HG03095 (cell line): ENCODE measurements at regions not wholly inside any gene's neighbourhood (a gene's known extent, or its start where the extent isn't known, plus 50 kb on each side); places are given as distances from the start of the nearest gene placed in this dataset.
"Not testable (repeated sequence)": the region's sequence is repeated elsewhere in the genome, so short reads cannot be mapped to it uniquely, and the experiment has no call there.

Experiments
- ATAC-seq: cut with Tn5 transposase; IDR thresholded peaks from one replicate; pipeline ENCODE4 v1.9.1; 2021; ENCODE audit warnings: moderate library complexity; ENCODE audit not compliant: unreplicated experiment

DNA sequence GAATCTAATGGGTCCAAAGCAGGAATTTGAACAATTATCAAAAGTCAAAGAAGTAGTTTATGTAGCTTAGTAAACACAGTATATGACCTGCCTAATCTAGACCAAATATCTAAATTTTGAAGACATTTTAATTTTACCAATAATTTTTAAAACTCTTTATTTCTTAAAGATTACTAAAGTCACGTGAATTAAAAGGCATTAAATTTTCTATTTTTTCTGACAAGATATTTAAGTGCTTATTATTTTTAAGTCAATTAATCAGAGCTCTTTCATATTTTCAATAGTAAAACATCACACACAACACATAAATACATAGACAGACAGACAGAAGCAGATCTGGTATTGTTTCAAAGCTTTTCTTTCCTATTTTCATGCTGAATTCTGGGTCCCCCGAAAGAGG lies 89.5 kb downstream of the ZNF467 start:
- no peak for ATAC-seq

DNA sequence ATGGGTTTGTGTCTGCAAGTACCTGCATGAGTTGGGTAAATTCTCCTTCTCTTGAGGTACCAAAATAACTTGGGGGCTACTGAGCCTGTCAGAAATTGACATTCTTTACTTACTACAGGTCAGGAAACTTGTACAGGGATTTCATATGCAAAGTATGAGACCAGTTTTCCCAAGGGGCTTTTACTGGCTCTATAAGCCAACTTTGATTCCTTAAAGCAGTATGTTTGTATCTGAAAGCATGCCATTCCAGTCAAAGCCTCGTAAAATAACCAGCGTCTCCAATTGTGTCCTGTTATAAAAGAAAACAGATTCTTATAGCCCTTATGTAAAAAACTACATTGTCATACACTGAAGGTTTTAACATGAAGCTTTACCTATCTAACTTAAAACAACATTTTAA lies 90.2 kb downstream of the ZNF467 start:
- no peak for ATAC-seq

DNA sequence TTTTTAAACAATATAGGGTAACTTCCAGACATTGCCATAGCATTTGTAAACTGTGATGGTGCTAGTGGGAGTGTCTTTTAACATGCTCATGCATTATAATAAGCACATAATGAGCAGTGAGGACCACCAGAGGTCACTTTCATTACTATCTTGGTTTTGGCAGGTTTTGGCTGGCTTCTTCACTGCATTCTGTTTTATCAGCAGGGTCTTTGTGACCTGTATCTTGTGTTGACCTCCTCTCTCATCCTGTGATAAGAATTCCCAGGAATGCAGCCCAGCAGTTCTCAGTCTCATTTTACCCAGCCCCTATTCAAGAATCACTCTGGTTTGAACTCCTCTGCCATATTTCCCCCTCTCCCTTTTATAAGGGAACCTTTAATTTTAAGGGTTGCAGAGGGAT lies 91.3 kb downstream of the ZNF467 start:
- ATAC-seq = no peak

DNA sequence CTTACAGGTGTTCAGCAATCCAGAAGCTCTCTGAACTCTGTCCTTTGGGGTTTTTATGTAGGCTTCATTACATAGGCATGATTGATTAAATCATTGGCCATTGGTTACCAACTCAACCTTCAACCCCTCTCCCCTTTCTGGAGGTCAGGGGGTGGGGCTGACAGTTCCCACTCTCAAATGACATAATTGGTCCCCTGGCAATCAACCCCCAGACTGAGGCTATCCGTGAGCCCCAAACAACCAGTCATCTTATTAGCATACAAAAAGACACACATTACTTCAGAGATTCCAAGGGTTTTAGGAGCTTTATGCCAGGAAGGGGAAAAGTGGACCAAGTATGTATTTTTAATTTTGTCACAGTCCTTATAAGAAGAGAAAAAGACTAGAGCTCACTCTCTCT lies 92.1 kb downstream of the ZNF467 start:
- ATAC-seq = no peak

DNA sequence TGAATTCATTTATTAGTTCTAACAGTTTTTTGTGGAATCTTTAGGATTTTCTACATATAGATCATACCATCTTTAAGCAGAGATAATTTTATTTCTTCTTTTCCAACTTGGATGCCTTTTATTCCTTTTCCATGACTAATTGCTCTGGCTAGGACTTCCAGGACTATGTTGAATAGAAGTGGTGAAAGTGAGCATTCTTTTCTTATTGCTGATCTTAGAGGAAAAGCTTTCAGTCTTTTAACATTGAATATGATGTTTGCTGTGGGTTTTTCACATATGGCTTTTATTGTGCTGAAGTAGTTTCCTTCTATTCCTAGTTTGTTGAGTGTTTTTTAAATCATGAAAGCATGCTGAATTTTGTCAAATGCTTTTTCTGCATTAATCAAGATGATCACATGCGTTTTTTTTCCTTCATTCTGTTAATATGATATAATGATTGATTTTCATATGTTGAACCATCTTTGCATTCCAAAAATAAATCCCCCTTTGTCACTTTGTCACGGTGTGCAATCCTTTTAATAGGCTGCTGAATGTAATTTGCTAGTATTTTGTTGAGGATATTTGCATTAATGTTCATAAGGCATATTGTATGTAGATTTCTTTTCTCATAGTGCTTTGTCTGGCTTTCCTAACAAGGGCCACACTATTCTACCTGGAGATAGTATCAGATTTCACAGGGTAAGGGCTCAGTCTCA lies 92.9 kb downstream of the ZNF467 start:
- ATAC-seq = no peak

DNA sequence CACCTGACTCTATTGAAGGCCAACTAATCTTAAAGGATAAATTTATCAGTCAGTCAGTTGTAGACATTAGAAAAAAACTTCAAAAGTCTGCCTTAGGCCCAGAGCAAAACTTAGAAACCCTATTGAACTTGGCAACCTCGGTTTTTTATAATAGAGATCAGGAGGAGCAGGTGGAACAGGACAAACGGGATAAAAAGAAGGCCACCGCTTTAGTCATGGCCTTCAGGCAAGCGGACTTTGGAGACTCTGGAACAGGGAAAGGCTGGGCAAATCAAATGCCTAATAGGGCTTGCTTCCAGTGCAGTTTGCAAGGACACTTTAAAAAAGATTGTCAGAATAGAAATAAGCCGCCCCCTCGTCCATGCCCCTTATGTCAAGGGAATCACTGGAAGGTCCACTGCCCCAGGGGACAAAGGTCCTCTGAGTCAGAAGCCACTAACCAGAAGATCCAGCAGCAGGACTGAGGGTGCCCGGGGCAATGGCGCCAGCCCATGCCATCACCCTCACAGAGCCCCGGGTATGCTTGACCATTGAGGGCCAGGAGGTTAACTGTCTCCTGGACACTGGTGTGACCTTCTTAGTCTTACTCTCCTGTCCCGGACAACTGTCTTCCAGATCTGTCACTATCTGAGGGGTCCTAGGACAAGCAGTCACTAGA lies 98.5 kb downstream of the ZNF467 start:
- ATAC-seq = not testable (repeated sequence)

DNA sequence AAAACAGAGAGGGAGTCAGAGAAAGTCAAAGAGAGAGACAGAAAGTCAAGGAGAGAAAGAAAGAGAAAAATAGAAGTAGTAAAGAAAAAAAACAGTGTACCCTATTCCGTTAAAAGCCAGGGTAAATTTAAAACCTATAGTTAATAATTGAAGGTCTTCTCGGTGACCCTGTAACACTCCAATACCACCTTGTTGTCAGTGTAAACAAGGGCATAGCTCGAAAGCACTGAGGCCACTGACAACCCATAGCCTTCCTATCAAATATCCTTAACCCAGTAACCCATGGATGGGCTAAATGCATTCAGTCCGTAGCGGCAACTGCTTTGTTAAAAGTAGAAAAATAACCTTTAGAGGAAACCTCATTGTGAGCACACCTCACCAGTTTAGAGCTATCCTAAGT lies 100.4 kb downstream of the ZNF467 start:
- no peak for ATAC-seq

DNA sequence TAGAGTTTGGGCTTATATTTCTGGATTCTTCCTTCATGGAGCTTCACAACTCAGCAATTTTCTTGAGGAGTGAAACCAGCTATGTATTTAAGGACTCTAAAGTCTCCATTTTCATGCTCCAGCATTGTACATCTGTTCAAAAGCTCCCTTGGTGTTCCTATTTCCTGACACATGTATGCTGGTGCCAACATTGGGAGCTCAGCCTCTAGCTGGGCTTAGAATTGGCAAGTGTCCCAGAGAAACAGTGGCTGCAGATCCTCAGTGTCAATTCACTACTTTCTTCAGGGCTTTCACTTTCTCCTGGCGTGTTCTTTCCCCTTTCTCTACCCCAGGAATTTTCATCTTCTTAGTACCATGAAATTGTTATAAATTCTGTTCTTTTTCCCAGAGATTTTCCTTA lies 103.1 kb downstream of the ZNF467 start:
- ATAC-seq = no peak

DNA sequence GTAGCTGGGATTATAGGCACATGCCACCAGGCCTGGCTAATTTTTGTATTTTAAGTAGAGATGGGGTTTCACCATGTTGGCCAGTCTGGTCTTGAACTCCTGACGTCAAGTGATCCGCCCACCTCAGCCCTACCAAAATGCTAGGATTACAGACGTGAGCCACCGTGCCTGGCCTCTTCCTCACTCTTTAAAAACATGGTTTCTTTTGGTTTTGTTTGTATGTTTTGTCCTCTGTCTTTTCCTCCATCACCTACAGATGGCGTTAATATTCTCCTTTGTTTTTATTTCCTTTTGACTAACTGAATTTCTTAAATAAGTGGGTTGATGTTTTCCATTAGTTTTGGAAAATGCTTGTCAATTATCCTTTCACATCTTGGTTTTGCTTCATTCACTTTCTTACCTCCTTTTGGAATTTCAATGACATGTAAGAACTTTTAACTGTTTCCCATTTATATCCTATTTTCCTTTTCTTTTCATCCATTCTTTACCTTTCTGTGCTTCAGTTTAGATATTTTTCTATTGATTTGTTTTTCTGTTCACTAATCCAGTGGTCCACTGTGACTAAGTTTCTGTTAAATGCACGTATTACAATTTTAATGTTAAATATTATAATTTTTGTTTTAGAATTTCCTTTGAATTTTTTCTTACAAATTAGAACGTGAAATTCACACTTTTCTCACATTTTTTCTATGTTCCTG lies 104.1 kb downstream of the ZNF467 start:
- ATAC-seq = no peak

DNA sequence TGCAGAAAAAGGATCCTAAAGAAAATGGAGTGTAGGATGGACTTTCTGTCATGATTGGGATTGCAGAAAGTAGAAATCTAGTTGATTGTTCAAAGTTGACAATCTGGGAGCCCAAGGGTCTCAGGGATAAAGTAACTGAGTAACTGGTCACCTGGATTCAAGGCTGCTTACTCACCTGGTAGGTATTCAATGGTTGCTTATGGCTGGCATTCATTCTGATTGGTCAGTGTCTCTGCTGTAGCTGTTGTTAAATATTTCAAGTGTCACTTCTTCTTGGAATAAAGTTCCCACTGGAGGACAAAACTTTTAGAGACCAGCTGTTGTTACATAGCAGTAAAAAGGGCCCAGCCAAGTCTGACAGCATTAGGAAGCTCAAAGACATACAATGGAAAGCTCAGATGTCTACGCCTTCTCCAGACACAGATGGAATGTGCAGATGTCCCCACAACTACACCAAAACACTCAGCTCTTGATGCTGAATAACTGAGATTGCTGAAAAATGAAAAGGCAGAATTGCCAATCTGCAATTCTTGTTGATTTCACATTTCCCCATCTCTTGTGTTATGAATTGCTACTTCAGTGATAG lies 106.9 kb downstream of the ZNF467 start:
- no peak for ATAC-seq

DNA sequence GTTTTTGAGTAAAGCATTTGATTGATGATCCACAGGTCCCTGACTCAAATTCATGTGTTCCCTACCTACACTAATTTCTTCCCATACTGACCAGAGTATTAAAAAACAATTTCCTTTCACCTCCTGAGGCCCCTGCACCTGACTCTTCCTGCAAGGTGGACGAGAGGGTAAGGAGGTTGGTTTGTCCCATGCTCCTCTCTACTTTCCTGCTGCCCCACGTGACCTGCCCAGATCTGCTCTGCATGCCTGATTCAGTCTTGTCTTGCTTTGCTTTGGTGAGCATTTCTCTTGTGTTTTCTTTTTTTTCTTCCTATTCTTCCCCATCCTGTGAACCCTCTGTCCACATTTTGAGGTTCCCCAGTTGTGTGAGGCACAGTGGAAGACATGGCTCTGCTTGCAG lies 107.8 kb downstream of the ZNF467 start:
- ATAC-seq = not testable (repeated sequence)

DNA sequence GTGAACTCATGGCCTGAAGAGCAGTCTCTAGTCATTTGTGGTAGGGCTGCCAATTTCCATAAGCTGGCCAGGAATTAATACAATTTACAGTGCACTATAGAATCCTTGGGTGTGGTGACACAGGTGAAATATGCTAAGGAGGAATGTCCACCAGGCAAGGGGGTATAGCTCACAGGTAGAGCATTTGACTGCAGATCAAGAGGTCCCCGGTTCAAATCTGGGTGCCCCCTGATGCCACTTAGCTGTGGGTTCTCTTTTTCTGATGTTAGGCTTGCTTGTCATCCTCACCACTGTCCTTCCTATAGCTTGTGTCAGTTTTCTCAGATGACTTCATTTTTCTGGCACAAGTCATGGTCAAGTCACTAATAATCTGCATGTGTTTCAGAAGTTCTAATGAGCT lies 108.7 kb downstream of the ZNF467 start:
- ATAC-seq = no peak

DNA sequence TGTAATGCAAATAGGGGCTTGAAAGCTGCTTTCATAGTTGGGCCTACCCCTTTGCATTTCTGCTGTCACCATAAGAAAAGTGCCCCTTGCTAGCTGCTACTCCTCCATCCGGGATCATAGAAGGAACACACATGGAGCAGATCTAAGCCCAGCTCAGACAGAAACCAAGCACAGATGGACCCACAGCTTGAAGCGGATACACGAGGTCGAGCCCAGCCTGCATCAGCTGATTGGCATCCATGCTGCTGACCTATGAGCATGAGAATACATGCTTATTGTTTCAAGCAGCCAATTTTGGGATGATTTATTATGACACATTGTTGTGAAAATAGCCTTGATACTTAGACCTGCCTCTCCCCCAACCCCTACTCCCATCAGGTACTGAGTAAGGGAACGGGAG lies 109.2 kb downstream of the ZNF467 start:
- no peak for ATAC-seq

DNA sequence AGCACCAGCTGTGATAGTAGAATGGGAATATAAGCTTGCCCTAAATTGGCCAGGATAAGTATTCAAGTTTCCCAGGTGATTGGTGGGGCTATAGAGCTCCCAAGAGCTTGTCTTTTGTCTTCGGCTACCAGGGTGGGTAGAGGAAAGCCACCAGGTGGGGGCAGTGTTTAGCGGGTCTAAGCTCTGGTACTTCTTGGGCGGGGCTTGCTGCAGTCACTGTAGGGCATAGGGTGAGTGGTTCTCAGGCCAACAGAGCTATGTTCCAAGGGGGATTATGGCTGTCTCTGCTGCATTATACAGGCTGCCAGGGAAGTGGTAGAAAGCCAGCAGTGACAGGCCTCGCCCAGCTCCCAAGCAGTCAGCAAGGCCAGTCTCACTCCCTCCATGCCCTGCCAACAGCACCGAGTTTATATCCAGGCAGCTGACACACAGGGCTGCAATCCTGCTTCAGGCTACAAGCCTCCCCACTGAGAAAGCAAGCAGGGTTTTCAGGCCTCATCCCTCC lies 110.7 kb downstream of the ZNF467 start:
- ATAC-seq = peak; percentile 97

DNA sequence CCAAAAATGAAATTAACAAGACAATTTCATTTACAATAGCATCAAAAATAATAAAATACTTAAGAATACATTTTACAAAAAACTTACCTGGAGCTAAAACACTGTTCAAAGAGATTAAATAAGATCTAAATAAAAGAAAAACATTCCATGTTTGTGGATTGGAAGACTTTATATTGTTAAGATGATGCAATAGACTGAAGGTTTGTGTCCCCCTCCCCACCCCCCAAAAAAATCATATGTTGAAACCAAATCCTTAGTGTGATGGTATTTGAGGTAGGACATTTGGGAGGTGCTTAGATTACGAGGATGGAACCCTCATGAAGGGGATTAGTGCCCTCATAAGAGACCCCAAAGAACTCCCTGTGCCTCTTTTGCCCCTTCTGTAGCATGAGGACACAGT lies 117.6 kb downstream of the ZNF467 start:
- no peak for ATAC-seq

DNA sequence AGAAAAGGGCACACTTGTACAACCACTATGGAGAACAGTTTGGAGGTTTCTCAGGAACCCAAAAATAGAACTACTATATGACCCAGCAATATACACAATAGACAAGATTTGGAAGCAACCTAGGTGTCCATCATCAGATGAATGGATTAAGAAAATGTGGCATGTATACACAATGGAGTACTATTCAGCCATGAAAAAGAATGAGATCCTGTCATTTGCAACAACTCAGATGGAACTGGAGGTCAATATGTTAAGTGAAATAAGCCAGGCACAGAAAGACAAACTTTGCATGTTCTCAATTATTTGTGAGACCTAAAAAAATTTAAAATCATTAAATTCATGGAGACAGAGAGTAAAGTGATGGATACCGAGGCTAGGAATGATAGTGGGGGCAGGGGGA lies 118.8 kb downstream of the ZNF467 start:
- ATAC-seq = no peak

DNA sequence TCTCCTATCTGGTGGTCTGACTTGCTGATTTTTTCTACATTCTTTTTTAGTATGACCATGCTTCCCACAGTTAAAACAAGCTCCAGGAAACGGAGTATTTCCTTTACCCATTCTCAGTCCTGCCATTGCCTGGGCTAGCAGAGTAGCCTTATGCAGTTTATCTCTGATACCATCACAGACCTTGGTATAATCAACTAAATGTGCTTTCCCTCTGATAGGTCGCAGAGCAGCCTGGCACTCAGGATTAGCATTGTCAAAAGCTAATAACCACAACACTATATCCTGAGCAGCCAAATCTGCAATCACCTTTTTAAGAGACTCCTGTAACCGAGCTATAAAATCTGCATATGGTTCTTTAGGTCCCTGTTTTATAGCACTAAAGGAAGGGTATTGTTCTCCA lies 123.2 kb downstream of the ZNF467 start:
- not testable (repeated sequence) for ATAC-seq

DNA sequence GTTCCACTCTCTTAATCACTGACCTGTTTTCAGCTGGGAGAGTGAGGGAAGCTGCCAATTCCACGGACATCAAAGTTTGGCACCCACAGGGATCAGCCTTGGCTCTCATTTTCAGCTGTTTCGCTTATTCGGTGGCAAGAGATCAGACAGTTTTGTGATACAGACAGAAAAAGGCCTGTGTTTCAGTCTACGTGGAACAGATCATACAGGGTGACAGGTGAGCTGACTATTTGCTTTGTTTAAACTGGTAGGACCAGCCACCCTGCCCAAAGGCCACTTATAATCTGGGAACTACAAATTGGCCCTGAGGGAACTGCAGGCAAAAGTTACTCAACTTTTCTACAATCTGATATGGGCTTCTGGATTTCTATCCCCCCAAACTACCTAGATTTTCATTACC lies 128.6 kb downstream of the ZNF467 start:
- ATAC-seq = no peak

DNA sequence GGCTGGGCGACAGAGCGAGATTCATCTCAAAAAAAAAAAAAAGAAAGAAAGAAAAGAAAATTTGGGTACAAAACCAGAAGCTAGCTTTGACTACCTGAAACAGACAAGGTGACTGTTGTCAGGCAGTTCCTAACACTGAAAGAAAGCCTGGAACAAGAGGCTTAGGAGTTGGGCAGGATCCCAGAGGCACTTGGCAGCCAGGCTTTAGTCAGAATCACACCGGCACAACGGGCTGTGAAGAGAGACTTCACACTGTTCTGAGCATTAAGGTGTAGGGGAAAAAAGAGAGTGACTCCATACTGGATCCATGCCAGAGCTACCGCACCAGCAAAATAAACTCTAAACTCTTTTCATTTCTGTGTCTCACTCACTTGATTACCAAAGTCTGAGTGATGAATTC lies 130.8 kb downstream of the ZNF467 start:
- no peak for ATAC-seq

DNA sequence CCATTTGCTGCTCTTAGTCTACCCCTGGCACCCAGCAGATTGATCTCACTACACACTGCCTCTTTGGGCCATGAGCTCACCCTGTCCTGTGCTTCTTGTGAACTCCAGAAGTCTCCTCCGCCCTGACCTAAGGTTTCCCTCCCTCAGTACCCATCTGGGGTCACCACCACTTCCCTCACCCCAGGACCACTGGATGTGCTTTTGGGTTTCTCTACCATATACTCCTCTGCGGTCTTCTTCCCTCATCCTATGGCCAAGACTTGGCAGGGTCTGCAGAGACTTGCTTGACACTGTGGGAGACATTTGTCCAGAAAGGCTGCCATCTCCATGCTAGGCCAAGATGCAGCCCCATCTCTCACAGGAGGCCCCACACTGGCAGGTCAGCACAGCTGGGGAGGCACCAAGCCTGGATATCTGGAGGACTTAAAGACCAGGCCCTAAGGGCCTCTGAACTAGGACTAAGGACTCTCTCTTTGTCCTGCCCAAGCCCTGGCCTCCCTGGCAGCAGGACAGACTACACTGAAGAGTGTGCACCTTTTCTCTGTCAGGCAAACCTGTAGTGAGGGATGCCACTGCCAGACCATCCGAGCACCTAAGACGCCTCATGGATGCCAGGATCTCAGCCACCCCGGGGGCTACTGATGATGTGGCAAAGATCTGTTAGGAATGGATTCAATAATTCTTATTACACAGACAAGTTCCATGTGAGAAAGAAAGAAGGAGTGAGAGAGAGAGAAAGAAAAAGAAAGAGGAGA lies 134.6 kb downstream of the ZNF467 start:
- ATAC-seq = no peak
